ENCODE measurements at regions not wholly inside any gene's neighbourhood (a gene's known extent, or its start where the extent isn't known, plus 50 kb on each side); places are given as distances from the start of the nearest gene placed in this dataset.
"Not testable (repeated sequence)": the region's sequence is repeated elsewhere in the genome, so short reads cannot be mapped to it uniquely, and the experiment has no call there.

DNA sequence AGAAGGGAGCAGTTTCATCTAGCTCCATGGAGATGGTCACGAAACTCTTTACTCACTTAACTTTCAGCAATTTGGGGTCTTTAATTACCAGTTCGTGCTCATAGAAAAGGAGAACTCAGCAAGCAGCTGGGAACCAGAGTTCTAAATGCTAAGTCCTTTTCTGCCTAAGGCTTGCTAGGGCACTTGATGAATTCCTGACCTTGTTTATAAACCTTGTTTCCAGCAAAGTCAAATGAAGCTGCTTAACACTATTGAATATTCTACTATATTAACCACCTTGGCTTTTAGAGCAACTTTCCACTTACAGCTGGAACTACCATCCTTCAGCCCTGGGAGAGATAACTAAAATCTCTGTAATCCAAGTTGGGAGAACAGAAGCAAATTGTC lies 79.5 kb upstream of the TSC22D2 start:
- no peak for DNase-seq (ENCODE audit: low read depth)

GRCh38 chr3:150327678-150328653 lies 80.1 kb upstream of the TSC22D2 start:
- no peak for DNase-seq (ENCODE audit: low read depth)

GRCh38 chr3:150324788-150325187 lies 83.3 kb upstream of the TSC22D2 start:
- no peak for DNase-seq (ENCODE audit: low read depth)

DNA sequence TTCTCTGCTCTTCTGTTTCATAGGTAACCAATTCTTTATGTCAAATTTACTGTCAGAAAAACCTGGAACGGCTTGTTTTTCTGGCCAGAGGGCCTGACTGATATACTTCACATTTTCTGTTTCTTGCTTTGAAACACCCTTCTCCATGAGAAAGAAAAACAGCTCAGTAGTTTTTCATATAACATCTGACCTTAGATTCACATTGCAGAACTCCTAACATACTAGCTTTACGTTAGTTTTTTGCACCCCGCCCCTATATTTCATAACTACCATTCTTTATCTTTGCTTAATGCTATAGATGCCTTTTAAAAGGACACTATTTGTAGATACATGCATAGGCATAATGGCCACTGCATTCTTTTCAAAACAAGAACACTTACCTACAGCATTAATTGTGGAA lies 83.9 kb upstream of the TSC22D2 start:
- DNase-seq (ENCODE audit: low read depth), result no peak

GRCh38 chr3:150323770-150324169 lies 84.3 kb upstream of the TSC22D2 start:
- no peak for DNase-seq (ENCODE audit: low read depth)

DNA sequence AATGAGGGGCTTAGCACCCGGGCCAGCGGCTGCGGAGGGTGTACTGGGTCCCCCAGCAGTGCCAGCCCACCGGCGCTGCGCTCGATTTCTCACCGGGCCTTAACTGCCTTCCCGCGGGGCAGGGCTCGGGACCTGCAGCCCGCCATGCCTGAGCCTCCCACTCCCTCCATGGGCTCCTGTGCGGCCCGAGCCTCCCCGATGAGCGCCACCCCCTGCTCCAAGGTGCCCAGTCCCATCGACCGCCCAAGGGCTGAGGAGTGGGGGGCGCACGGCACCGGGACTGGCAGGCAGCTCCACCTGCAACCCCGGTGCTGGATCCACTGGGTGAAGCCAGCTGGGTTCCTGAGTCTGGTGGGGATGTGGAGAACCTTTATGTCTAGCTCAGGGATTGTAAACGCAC lies 85.0 kb upstream of the TSC22D2 start:
- DNase-seq (ENCODE audit: low read depth), result not testable (repeated sequence)

DNA sequence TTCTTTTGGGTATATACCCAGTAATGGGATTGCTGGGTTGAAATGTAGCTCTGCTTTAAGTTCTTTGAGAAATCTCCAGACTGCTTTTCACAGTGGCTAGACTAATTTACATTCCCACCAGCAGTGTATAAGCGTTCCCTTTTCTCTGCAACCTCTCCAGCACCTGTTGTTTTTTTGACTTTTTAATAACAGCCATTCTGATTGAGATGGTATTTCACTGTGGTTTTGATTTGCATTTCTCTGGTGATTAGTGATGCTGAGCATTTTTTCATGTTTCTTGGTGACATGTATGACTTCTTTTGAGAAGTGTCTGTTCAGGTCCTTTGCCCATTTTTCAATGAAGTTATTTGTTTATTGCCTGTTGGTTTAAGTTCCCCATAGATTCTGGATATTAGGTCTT lies 87.1 kb upstream of the TSC22D2 start:
- DNase-seq (ENCODE audit: low read depth), result not testable (repeated sequence)

- DNase-seq (ENCODE audit: low read depth), result no peak
These were observed 88.2 kb upstream of the TSC22D2 start for GRCh38 chr3:150319900-150320299.

- no peak for DNase-seq (ENCODE audit: low read depth)
These were observed 90.6 kb upstream of the TSC22D2 start for GRCh38 chr3:150317469-150317868.

DNA sequence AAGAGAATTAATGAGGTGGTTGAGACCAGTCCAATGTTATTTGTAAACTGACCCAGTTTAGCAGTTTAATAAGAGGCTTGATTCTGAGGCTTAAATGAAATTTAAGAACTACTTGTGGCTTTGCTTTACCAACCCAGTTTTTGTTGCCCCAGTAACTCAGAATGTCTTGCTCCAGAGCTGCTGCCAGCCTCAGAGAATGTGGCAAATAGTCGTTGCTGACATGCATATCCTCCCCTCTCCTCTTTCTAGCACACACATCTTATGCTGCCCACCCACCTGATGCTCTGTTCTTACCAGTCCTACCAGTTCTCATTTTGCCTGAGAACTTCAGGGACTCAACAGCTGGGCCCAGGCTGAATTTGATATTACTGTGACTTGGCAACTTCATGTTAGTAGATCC lies 92.4 kb upstream of the TSC22D2 start:
- no peak for DNase-seq (ENCODE audit: low read depth)

DNA sequence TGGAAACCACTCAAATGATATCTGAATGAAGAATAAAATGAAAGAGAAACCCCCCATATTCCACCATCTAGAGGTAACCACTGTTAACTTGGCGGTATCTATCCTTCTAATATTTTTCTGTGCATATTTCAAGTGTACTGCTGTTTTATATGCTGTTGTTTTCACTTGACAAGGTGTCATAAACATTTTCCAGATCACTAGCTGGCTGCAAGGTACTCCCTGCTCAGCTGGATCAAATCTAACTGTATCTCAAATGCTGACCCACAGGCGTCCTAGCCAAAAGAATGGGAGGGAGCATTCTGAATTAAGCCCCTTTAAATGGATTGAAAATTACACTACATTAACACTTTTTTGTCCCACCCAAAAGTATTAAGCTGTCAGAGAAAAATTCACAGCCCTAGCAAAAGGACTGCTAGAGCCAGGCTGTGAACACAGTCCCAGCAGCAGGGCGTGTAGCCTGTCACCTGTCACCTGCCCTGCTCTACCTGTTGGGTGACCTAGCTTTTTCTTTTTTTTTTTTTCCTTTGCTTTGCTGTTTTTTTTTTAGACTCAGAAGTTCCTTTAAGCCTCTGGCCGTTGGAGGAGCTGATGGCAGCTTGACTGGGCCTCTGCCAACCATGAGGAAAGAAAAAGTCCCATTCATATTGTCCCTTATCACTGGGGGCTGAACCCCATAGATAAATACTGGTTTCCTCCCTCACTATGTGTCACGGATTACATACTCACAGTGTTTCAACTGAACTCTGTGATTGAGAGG lies 93.7 kb upstream of the TSC22D2 start:
- DNase-seq (ENCODE audit: low read depth), result no peak

DNA sequence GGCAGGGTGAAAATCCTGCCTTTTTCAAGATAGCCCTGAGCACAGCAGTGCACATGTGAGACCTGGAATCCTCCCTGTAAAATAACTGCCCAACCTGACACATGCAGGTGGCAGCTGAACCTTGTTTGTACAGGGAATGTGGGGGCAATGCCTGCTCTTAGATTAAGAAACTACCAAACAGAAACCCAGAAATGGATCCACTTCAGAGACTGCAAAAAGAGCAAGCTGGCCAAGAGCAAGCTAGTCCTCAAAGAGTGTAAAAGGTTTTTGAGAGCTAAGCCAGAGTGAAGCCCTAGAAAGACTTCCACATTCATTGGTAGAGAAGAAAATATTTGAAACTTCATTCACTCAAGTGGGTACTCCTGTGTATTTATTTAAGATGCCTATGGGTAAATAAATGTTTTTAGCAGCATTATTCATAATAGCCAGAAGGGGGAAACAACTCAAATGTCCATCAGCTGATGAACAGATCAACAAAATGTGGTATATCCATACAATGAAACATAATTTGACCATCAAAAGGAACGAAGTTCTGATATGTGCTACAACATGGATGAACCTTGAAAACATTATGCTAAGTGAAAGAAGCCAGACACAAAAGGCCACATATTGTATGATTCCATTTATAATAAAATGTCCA lies 96.0 kb upstream of the TSC22D2 start:
- no peak for DNase-seq (ENCODE audit: low read depth)

GRCh38 chr3:150311156-150311555 lies 96.9 kb upstream of the TSC22D2 start:
- no peak for DNase-seq (ENCODE audit: low read depth)

- no peak for DNase-seq (ENCODE audit: low read depth)
These were observed 98.5 kb upstream of the TSC22D2 start for GRCh38 chr3:150309557-150309956.

DNA sequence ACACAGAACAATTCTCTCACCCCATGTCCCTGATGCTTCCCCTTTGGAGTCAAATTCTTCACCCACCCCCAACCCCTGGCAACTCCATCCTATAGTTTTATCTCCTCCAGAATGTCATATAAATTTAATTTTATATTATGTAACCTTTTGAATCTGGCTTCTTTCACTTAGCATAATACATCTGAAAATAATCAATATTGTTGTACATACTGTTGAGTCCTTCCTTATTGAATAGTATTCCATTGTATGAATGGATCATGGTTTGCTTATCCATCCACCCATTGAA lies 98.9 kb upstream of the TSC22D2 start:
- DNase-seq (ENCODE audit: low read depth), result no peak

GRCh38 chr3:150308481-150309256 lies 99.4 kb upstream of the TSC22D2 start:
- no peak for DNase-seq (ENCODE audit: low read depth)

- DNase-seq (ENCODE audit: low read depth), result no peak
These were observed 100.1 kb upstream of the TSC22D2 start for GRCh38 chr3:150308037-150308319.

DNA sequence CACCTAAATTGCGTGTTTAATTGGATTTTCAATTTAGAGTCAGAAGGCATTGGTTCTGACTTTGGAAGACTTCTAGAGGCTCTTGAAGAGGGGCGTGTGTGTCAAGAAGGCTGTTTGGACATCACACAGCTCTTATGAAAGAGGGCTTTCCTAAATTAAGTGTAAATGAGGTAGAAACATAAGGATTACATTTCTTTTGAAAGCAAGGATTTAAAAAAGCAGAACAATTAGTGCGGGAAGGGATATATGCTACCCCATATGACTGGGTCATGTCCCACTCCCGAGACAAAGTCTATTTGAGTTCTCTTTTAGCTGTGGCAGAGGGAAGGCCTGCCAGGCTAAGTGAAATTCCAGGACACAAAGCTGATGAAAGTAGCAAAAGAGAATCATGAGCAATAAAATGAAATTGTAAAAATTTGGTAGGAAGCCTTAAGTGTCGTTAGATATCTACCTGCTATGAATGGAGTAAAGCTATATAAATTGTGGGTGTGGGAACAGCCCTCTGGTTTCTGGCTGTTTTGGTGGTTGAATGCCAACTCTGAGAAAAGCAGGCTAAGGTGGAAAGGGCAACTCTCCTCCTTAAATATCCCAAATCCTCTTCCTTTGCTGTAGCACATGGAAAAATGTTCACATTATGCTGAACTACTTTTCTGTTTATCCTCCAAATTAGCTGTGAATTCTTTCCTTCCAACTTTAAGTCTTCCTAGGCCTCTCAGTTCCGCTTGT lies 100.6 kb upstream of the TSC22D2 start:
- no peak for DNase-seq (ENCODE audit: low read depth)

DNA sequence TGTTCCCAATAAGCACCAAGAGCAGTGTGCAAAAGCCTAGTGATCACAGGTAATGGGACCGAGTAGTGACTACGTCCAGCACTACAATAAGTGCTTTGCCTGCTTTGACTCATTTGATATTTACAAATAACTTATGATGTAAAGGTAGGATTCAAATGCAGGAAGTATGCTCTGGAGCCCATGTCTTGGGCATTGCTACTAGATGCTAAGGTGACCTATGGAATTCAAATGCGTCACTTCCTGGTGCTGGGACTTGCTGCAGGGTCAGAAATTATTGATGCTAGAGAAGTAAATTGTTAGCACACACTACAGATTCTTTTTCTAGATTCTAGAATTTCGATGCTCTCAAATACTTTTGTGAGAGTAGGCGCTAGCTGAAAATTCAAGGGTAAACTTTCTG lies 101.2 kb upstream of the TSC22D2 start:
- no peak for DNase-seq (ENCODE audit: low read depth)

DNA sequence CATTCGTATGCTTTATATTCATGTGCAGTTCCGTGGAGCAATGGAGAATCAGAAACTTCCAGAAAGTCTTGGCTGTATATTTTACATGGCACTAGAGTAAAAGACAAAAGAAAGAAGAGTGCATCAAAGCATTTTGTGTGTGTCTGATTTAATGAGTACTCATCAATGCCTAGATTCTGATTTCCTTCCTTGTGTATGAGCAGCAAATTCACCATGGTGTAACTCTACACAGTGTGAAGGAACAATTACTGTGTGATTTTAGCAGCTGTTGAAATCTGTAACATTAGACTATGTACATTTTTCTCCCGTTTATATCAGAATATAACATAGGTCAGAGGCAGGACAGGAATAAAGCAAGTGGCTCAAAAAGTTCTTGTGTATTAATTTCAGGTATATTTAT lies 102.0 kb upstream of the TSC22D2 start:
- DNase-seq (ENCODE audit: low read depth), result no peak

DNA sequence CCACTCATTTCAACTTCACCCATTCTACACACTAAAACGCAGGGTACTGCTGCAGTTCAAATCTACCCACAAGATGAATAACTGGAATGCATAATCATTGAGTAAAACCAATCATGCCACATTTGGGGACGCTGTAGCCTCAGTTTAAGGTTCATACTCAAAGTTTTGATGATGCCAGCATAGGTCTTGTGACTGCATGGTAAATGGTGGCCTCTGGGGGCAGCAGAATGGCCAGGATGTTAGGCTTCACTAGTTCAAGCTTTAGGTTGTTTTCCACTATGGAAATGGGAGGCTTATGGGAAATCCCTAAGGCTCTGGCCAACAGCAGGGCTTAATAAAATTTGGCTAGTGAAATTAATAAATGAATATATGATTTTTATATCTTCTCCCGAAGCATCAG lies 104.3 kb upstream of the TSC22D2 start:
- DNase-seq (ENCODE audit: low read depth), result no peak

DNA sequence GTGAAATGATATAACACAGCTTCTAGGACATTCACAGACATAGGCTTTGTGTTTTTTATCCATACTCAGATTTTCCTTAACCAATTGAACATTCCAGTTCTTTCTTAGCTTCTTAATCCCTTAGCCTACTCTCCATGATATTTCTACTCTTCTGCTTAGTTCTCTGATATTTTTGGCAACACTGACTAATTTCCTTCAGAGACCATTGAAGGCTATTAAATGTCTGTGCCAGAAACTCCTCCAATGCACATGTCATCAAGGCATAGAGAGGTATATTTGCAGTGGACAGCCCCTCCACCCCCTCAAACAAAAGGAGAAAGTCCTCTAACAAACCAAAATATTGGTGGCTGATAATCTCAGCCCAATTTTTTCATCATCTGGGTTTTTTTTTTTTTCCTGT lies 105.9 kb upstream of the TSC22D2 start:
- DNase-seq (ENCODE audit: low read depth), result no peak
